T-helper 2 cell treated with Interferon-gamma antibody and Interleukin-4, amounts not matched to agents 5 μg/mL and 100 μg/mL, for 36 hours (primary cell): ENCODE measurements at regions not wholly inside any gene's neighbourhood (a gene's known extent, or its start where the extent isn't known, plus 50 kb on each side); places are given as distances from the start of the nearest gene placed in this dataset.
A peak's percentile ranks its signal among the peaks of the same experiment; 100 is the strongest.

ENCODE experiments used
- DNase-seq: peaks from one replicate; pipeline ENCODE4 v3.0.0; 2021; ENCODE audit warnings: low spot score
- H3K27ac Mint-ChIP-seq: one replicate; pipeline ENCODE4 v1.8.0; 2021; ENCODE audit warnings: mild to moderate bottlenecking, mixed read lengths
- H3K27me3 Mint-ChIP-seq: one replicate; pipeline ENCODE4 v1.8.0; 2021; ENCODE audit warnings: low read depth, mixed read lengths
- H3K36me3 Mint-ChIP-seq: one replicate; pipeline ENCODE4 v1.8.0; 2021; ENCODE audit warnings: low read depth, mixed read lengths
- H3K4me1 Mint-ChIP-seq: one replicate; pipeline ENCODE4 v1.8.0; 2021; ENCODE audit warnings: low read depth, mixed read lengths
- H3K4me3 Mint-ChIP-seq: one replicate; pipeline ENCODE4 v1.8.0; 2022; ENCODE audit warnings: mild to moderate bottlenecking, moderate library complexity, mixed read lengths
- H3K9me3 Mint-ChIP-seq: one replicate; pipeline ENCODE4 v1.8.0; 2021; ENCODE audit warnings: mixed read lengths

DNA sequence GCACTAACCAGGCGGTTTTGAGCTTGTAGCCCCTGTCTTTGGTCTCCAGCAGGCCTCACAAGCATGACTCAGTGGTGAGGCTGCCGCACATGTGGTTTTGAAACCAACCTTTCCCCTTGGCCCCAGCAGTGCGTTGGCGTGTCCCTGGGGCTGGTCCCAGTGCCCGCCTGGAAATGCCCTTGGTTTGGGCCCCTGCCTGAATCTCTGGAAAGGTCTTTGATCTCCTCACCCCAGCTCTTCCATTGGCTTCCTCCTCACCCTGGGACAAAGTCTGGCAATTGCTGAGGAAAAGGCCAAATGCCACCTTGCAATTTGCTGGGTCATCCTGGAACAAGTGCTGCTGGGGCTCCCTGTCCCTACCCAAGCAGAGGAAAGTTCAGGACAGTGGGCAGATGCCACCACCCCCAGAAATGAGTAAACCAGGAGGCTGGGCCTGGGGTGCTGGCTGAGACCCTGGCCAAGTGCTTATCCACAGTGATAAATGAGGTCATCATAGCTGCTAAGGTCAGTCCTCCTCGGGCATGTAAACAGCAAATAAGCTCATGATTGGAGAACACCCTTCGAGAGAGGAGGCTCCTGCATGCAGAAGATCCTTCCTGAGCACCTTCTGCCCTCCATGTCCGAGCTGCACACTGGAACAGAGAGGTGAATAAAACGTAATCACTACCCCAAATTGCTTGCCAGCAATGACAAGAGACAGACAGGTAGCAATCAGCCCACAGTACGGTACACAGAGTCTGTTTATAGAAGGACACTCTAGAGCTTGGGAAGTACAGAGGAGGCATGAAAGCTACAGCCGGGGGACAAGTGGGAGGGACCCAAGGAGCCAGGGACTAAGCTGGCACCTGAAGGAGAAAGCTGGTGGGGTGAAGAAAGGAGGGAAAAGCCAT is 98.9 kb upstream of the CPEB4 start:
- Mint-ChIP-seq H3K27me3 (no peaks in the 10 kb centered on the region), H3K36me3 (no peaks in the 10 kb centered on the region), H3K27ac (no peak overlapping the region), H3K9me3 (no peaks in the 10 kb centered on the region), H3K4me1 (peaks cover 2% of the 10 kb centered on the region), H3K4me3 (no peak overlapping the region)
- DNase-seq, result peak; percentile 10

DNA sequence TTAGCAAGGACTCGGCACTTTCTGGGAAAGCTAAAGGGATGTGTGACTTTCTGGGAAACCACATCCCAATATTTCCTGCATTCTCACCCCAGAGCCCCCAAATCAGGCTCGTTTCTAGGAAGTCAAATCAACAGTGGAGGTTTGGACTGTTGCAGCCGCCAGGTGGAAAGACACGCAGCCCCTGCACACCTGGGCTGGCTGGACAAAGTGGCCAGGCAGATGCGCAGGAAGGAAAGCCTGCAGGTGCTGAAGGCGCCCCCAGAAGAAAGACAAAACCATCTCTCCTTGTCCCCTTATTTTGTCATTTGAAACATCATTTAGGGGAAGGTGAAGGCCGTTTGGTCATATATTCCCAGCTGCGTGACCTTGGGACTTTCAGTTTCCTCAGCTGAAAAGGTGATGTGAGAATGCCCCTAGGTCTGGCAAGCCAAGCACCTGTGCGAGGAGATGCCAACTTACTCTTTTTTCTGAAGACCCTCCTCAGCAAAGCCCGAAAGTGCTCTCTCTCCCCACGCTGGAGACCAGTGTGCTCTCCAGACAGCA is 97.9 kb upstream of the CPEB4 start:
- no peaks in the 10 kb centered on the region for H3K27me3 Mint-ChIP-seq
- peaks cover 2% of the 10 kb centered on the region for H3K4me1 Mint-ChIP-seq
- H3K27ac Mint-ChIP-seq, result no peak overlapping the region
- no peak overlapping the region for H3K4me3 Mint-ChIP-seq
- DNase-seq, result no peak
- H3K9me3 Mint-ChIP-seq, result no peaks in the 10 kb centered on the region
- H3K36me3 Mint-ChIP-seq, result no peaks in the 10 kb centered on the region

GRCh38 chr5:173790836-173791546 is 97.2 kb upstream of the CPEB4 start:
- H3K36me3 Mint-ChIP-seq, result no peaks in the 10 kb centered on the region
- H3K4me3 Mint-ChIP-seq, result no peak overlapping the region
- no peaks in the 10 kb centered on the region for H3K4me1 Mint-ChIP-seq
- no peaks in the 10 kb centered on the region for H3K27me3 Mint-ChIP-seq
- no peak for DNase-seq
- no peak overlapping the region for H3K27ac Mint-ChIP-seq
- no peaks in the 10 kb centered on the region for H3K9me3 Mint-ChIP-seq

DNA sequence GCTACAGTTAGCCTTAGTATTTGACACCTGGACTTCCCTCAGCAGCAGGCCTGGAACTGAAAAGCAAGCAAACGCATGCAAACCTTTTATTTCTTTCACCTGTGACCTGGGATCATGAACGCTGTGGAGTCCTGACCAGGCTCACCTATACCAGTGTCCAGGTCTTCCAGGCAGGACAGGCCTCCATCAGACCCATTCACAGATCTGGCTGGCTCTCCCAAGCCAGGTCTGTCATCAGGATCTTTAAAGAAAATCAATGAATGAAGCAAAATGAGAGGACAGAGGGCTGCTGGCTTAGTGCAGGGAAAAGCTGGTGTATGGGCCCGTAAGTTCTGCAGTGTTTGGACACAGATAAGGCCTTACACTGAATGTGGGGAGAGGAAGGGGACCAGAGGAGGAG is 96.3 kb upstream of the CPEB4 start:
- Mint-ChIP-seq H3K9me3 (no peaks in the 10 kb centered on the region), H3K4me3 (no peak overlapping the region), H3K4me1 (no peaks in the 10 kb centered on the region), H3K36me3 (no peaks in the 10 kb centered on the region), H3K27ac (no peak overlapping the region), H3K27me3 (no peaks in the 10 kb centered on the region)
- DNase-seq, result no peak

DNA sequence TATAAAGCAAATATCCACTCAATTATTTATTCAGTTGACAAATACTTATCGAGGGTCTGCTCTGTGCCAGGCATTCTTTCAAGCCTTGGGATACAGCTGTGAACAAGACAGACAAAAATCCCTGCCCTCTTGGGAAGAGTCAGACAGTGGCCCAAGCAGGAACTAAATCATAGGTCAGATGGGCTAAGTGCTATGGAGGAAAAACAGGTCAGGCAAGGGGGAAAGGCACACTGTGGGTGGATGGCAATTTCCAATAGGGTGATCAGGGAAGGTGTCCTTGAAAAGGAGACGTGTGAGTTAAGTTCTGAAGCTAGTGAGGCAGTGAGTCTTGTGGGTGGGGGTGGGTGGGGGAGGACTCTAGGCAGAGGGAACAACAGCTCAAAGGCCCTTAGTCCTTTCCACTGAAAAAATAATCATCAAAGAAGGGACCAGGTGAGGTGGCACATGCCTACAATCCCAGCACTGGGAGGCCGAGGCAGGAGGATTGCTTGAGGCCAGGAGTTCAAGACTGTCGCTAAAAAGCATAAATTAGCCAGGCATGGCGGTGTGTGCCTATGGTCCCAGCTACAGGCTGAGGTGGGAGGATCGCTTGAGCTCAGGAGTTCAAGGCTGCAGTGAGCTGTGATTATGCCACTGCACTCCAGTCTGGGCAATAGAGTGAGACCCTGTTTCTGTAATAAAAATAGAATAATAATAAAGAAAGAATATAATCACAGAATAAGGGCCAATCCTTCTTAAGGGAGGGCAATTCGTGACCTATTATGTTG is 95.2 kb upstream of the CPEB4 start:
- Mint-ChIP-seq H3K27me3 (no peaks in the 10 kb centered on the region), H3K36me3 (no peaks in the 10 kb centered on the region), H3K27ac (no peak overlapping the region), H3K4me1 (no peaks in the 10 kb centered on the region), H3K9me3 (no peaks in the 10 kb centered on the region), H3K4me3 (no peak overlapping the region)
- DNase-seq, result no peak

DNA sequence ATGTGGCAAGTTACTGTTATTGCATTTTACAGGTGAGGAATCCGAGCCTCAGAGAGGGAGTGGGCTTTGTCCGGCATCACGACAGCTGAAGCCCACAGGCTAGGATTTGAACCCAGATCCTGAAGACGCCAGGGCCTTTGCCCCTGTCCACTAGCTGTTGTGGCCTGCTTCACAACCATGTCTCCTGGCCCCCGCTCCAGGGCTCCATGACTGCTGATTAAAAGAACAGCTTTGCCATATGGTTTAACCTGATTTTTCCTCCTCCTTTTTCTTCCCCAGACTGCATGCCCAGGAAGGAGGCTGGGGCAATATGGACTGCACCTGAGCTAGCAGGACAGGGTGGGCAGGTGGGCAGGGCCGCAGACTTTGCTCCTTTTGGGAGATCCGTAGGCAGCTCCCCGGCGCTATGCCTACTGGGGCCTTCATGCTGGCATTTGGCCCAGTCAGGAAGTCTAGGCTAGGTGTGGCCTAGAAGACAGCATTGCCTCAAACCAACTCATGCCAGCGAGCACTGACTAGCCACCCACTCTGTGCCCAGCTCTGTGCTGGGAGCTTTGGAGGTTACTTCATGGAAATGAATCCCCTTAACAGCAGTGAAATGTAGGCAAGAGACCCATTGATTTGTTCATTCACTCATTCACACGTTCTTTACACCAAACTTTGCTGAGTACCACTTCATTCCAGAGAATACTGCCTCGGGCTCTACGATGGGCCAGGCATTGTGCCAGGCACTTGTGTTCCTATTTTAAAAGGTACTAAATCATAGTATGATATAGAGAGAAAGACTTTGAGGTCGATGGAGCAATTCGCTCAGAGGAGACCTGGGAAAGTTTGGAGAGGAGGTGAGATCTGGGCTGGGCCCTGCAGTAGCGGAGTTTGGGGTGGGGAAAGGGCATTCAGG is 94.3 kb upstream of the CPEB4 start:
- no peak for DNase-seq
- H3K4me1 Mint-ChIP-seq, result no peaks in the 10 kb centered on the region
- no peak overlapping the region for H3K27ac Mint-ChIP-seq
- no peaks in the 10 kb centered on the region for H3K27me3 Mint-ChIP-seq
- H3K36me3 Mint-ChIP-seq, result no peaks in the 10 kb centered on the region
- H3K4me3 Mint-ChIP-seq, result no peak overlapping the region
- H3K9me3 Mint-ChIP-seq, result no peaks in the 10 kb centered on the region

DNA sequence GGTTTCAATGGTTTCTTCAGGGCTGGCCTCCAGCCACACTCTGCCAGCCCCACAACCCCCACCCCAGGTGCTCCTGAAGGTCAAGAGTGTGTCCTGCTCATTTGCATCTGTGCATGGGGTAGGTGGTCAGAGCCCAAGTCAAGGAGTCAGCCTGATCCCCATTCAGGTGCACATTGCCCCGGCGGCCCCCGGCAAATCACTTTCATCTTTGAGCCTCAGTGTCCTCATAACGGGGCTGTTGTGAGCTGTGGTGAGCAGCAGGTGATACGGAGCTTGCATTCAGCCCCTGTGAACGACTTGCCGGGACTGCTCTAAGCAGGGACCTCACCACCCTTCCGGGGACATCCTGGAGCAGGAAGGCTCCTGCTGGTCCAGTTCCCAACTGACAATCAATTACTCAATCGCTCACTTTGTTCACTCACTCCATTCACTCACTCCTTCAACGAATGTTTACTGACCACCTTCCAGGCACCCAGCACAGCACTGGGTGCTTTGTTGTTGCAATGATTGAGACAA is 93.2 kb upstream of the CPEB4 start:
- Mint-ChIP-seq H3K4me3 (no peak overlapping the region), H3K27ac (no peak overlapping the region), H3K27me3 (no peaks in the 10 kb centered on the region), H3K36me3 (no peaks in the 10 kb centered on the region), H3K9me3 (no peaks in the 10 kb centered on the region), H3K4me1 (no peaks in the 10 kb centered on the region)
- no peak for DNase-seq

DNA sequence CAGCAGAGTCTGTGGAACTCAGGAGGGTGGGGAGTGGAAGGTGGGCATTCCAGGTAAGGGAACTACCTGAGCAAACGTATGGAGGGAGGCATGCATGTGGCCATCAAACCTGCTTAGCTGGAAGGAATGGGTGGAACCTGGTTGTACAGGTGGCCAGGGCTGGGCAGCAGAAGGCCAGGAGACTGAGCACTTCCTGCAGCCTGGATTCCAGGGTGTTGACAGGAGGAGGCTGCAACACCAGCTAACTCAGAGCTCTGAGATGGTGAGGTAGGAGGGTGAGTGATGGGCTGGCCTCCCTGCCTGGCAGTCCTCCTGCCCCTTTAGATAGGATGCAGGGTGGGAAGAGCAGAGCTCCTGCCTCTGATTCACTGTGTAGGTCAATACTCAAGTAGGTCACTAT is 92.5 kb upstream of the CPEB4 start:
- no peaks in the 10 kb centered on the region for H3K9me3 Mint-ChIP-seq
- H3K4me3 Mint-ChIP-seq, result no peak overlapping the region
- no peaks in the 10 kb centered on the region for H3K4me1 Mint-ChIP-seq
- no peaks in the 10 kb centered on the region for H3K36me3 Mint-ChIP-seq
- H3K27me3 Mint-ChIP-seq, result no peaks in the 10 kb centered on the region
- no peak overlapping the region for H3K27ac Mint-ChIP-seq
- DNase-seq, result no peak

GRCh38 chr5:173796721-173797495 is 91.2 kb upstream of the CPEB4 start:
- Mint-ChIP-seq H3K36me3 (no peaks in the 10 kb centered on the region), H3K27ac (no peak overlapping the region), H3K9me3 (no peaks in the 10 kb centered on the region), H3K4me3 (no peak overlapping the region), H3K27me3 (no peaks in the 10 kb centered on the region), H3K4me1 (no peaks in the 10 kb centered on the region)
- DNase-seq, result no peak

GRCh38 chr5:173798127-173798810 is 89.9 kb upstream of the CPEB4 start:
- Mint-ChIP-seq H3K27ac (no peak overlapping the region), H3K36me3 (no peaks in the 10 kb centered on the region), H3K9me3 (no peaks in the 10 kb centered on the region), H3K4me3 (no peak overlapping the region), H3K4me1 (no peaks in the 10 kb centered on the region), H3K27me3 (no peaks in the 10 kb centered on the region)
- no peak for DNase-seq

DNA sequence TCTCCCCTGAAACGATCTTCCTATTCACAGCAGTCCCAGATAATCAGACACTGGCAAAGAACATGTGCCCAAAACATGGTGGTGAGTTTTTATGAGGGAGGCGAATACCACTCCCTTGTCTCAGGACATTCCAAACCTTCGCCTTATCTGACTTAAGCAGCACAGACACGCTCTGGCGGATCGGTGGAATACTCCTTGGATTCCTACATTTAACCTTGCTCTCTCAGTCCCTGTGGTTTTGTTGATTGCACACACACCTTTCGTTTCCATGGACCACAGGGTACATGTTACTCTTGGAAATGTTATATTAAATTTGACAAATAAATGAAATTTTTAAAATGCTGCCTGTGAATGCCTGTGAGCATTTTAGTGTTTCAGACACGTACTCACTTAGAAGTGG is 87.8 kb upstream of the CPEB4 start:
- H3K4me3 Mint-ChIP-seq, result no peak overlapping the region
- no peak overlapping the region for H3K27ac Mint-ChIP-seq
- H3K9me3 Mint-ChIP-seq, result no peaks in the 10 kb centered on the region
- DNase-seq, result no peak
- no peaks in the 10 kb centered on the region for H3K4me1 Mint-ChIP-seq
- H3K27me3 Mint-ChIP-seq, result no peaks in the 10 kb centered on the region
- no peaks in the 10 kb centered on the region for H3K36me3 Mint-ChIP-seq

DNA sequence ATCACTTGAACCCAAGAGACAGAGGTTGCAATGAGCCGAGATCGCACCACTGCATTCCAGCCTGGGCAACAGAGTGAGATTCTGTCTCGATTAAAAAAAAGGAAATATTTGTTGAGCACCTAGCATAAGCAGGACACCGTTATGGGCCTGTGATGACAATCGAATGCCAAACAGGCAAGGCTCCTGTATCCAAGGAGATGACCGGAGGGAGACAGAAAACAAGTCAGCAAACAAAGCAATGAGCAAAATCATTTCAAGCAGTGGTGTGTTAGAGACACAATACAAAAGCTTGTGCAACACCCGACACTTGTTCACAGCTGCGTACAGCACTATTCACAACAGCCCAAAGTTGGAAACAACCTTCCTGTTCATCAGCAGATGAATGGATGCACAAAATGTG is 87.1 kb upstream of the CPEB4 start:
- Mint-ChIP-seq H3K27ac (no peak overlapping the region), H3K4me3 (no peak overlapping the region), H3K9me3 (no peaks in the 10 kb centered on the region), H3K36me3 (no peaks in the 10 kb centered on the region), H3K4me1 (no peaks in the 10 kb centered on the region), H3K27me3 (no peaks in the 10 kb centered on the region)
- DNase-seq, result no peak
